Ascending aorta (tissue), 2 donors: ENCODE measurements at regions not wholly inside any gene's neighbourhood (a gene's known extent, or its start where the extent isn't known, plus 50 kb on each side); places are given as distances from the start of the nearest gene placed in this dataset.

ENCODE experiments used
- DNase-seq, 2 donors: peaks; one replicate each; pipeline ENCODE4 v3.0.0-alpha.2; 2019; ENCODE audit warnings: low spot score in 2 of 2
- H3K27ac ChIP-seq, 2 donors: fragments of 200-600 bp; sonication (generic); one replicate each; pipeline ENCODE4 v1.5.1; 2016 to 2017; ENCODE audit warnings: mild to moderate bottlenecking in 1 of 2
- H3K27me3 ChIP-seq: fragments of 200-600 bp; sonication (generic); one replicate; pipeline ENCODE4 v1.5.1; 2017
- H3K36me3 ChIP-seq, 2 donors: fragments of 200-600 bp; sonication (generic); one replicate each; pipeline ENCODE4 v1.5.1; 2016
- H3K4me1 ChIP-seq, 2 donors: fragments of 200-600 bp; sonication (generic); one replicate each; pipeline ENCODE4 v1.5.1; 2016 to 2017; ENCODE audit warnings: mild to moderate bottlenecking in 1 of 2
- H3K4me3 ChIP-seq, 2 donors: fragments of 200-600 bp; sonication (generic); one replicate each; pipeline ENCODE4 v1.5.1; 2016 to 2017; ENCODE audit warnings: mild to moderate bottlenecking in 1 of 2
- H3K9me3 ChIP-seq, 2 donors: fragments of 200-600 bp; sonication (generic); one replicate each; pipeline ENCODE4 v1.5.1; 2016
- intact Hi-C: fragments of 100-400 bp; cut with DNase I; formaldehyde crosslinking; loops from one replicate; pipeline ENCODE4 v1.15.1; 2023
- TF ChIP-seq, protein P1 (sequence below), 3 experiments: fragments of 200-600 bp in 2 of 3; fragments of 450-650 bp in 1 of 3; sonication (generic) in 2 of 3; IDR thresholded peaks; one replicate each; pipeline ENCODE4 v1.5.1; 2016 to 2019; ENCODE audit warnings: antibody characterized with exemption in 3 of 3, mild to moderate bottlenecking in 1 of 3, moderate library complexity in 1 of 3

DNA sequence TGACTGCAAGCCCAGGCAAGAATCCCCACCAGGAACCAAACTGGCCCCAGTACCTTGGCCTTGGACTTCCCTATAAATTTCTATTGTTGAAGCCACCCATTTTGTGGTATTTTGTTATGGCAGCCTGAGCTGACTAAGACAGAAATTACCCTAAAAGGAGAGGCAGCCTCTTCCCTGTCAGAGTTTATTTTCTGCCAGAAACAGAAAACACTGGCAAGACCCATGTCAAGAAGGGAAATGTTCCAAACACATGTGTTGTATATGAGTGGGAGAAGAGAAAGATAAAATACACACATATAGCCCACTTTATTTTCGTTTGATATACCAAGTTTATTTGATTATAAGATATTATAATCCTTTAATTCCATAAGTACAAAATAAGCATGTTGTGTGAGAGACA, 225.1 kb upstream of the FSHR start:
- intact Hi-C loops = no loop called here
- TF ChIP-seq, protein P1, sequence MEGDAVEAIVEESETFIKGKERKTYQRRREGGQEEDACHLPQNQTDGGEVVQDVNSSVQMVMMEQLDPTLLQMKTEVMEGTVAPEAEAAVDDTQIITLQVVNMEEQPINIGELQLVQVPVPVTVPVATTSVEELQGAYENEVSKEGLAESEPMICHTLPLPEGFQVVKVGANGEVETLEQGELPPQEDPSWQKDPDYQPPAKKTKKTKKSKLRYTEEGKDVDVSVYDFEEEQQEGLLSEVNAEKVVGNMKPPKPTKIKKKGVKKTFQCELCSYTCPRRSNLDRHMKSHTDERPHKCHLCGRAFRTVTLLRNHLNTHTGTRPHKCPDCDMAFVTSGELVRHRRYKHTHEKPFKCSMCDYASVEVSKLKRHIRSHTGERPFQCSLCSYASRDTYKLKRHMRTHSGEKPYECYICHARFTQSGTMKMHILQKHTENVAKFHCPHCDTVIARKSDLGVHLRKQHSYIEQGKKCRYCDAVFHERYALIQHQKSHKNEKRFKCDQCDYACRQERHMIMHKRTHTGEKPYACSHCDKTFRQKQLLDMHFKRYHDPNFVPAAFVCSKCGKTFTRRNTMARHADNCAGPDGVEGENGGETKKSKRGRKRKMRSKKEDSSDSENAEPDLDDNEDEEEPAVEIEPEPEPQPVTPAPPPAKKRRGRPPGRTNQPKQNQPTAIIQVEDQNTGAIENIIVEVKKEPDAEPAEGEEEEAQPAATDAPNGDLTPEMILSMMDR (IDR thresholded peaks at IDR 0.05) = no peak
- no peaks in the 10 kb centered on the region for H3K36me3 ChIP-seq
- no peaks in the 10 kb centered on the region for H3K27me3 ChIP-seq
- no peak overlapping the region for H3K27ac ChIP-seq
- H3K4me3 ChIP-seq = no peak overlapping the region
- DNase-seq = no peak
- no peaks in the 10 kb centered on the region for H3K9me3 ChIP-seq
- H3K4me1 ChIP-seq = no peaks in the 10 kb centered on the region

DNA sequence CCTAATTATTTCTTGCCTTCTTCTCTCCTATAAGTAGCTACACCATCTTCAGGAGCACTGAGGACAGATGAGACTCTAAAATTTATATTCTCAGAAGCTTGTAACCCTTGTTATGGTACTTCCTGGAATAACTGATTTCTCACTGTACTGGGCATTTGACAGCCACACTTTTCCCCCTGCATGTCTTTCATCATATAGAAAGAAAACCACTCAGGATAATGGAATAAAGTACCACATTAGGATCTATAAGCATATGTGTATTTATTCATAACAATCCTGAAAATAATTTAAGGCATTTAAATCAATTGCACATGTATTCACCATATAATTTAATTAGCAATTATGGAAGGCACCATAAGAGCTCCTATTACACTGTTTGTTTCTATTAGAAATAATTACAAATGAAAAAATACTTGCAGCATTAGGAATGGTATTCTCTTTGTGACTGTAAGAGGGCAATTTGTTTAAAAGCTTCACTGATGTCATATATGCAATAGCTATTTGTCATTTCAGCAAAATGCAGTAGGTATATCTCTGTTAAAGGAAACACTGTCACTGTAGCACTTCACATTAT, 216.9 kb upstream of the FSHR start:
- Histone ChIP-seq H3K4me3 (no peak overlapping the region), H3K27me3 (no peaks in the 10 kb centered on the region), H3K9me3 (no peaks in the 10 kb centered on the region), H3K36me3 (no peaks in the 10 kb centered on the region), H3K27ac (no peak overlapping the region), H3K4me1 (no peaks in the 10 kb centered on the region)
- intact Hi-C loops = no loop called here
- DNase-seq = no peak
- TF ChIP-seq, protein P1 (IDR thresholded peaks at IDR 0.05) = no peak

DNA sequence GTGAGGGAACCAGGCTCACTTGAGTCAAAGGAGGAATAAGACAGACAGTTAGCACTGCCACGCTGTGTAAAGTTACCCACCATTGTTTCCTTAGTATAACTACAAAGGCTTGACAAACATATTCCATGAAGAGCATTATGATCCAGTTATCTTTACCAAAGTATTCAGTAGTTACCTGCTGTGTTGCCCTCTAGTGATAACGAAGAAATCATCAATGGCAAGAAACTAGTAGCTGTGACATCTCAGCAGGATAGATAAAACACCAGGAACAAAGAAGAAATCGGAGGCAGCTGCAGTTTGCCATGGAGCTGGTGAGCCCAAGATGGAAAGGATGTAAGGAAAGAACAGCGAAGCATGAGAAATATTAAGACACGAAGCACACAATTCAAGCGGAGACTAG, 215.3 kb upstream of the FSHR start:
- intact Hi-C loops = no loop called here
- H3K27me3 ChIP-seq = no peaks in the 10 kb centered on the region
- no peak overlapping the region for H3K27ac ChIP-seq

DNA sequence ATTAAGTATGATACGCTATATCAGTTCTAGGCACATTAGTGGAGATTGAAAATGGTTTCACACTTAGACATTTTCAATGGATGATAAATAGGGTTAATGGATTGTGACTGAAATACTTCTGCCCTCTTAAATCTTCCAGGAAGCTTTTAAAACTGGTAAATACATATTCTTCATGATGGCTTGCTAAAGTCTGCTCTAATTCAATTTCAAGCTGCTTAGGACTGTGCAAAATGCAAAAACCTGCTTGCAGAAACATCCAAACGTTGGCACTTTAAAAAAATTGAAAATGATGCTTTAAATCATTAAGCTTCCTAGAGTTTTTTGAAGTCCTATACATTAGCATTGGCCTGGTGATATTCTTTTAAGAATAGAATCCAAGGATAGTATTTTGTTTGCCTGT, 214.8 kb upstream of the FSHR start:
- intact Hi-C loops = no loop called here
- Histone ChIP-seq H3K27ac (no peak overlapping the region), H3K27me3 (no peaks in the 10 kb centered on the region), H3K4me1 (no peaks in the 10 kb centered on the region), H3K9me3 (no peaks in the 10 kb centered on the region), H3K4me3 (no peak overlapping the region), H3K36me3 (no peaks in the 10 kb centered on the region)
- no peak for DNase-seq
- TF ChIP-seq, protein P1 (IDR thresholded peaks at IDR 0.05) = no peak

More for the DNA sequence above, 215.3 kb upstream of the FSHR start:
- TF ChIP-seq, protein P1 (IDR thresholded peaks at IDR 0.05) = no peak
- DNase-seq = no peak
- Histone ChIP-seq H3K36me3 (no peaks in the 10 kb centered on the region), H3K4me1 (no peaks in the 10 kb centered on the region), H3K4me3 (no peak overlapping the region), H3K9me3 (no peaks in the 10 kb centered on the region)

DNA sequence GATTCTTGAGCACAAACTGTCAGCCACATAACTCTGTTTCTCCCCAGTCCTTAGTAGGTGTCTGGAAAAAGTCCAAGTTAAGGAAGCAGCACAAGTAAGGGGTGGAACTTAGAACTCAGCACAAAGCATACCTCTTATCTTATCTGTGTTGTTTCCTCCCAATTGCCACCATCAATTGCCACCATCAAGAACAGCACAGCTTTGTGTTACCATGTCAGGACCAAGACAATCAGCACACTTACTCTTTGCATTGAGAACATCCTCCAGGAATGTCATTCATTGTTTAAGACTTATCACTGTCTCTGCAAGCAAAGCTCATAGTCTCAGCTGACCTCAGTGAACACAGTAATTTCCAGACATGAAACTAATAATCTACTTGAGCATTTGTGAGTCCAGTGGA, 212.7 kb upstream of the FSHR start:
- Histone ChIP-seq H3K27me3 (no peaks in the 10 kb centered on the region), H3K27ac (no peak overlapping the region), H3K36me3 (no peaks in the 10 kb centered on the region), H3K9me3 (no peaks in the 10 kb centered on the region), H3K4me1 (no peaks in the 10 kb centered on the region), H3K4me3 (no peak overlapping the region)
- TF ChIP-seq, protein P1 (IDR thresholded peaks at IDR 0.05) = no peak
- intact Hi-C loops = no loop called here
- DNase-seq = no peak

DNA sequence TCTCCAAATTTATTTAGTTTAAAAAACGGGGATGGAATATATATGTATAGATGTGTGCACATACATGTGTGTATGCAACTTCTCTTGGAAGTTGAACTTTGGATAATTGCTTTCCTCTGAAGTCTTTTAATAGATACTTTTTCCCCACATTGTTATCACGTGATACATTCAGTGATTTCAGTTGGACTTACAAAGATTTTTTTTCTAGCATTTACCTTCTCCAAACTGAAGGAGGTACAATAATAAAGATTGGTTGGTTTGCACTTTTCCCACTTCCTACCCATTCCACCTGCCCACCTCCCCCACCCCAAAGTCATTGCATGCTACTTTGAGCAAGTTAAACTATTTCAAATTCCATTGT, 206.1 kb upstream of the FSHR start:
- intact Hi-C loops = no loop called here
- no peaks in the 10 kb centered on the region for H3K36me3 ChIP-seq
- no peaks in the 10 kb centered on the region for H3K4me1 ChIP-seq
- no peak for DNase-seq
- no peak overlapping the region for H3K27ac ChIP-seq
- TF ChIP-seq, protein P1 (IDR thresholded peaks at IDR 0.05) = no peak
- no peaks in the 10 kb centered on the region for H3K9me3 ChIP-seq
- no peak overlapping the region for H3K4me3 ChIP-seq
- no peaks in the 10 kb centered on the region for H3K27me3 ChIP-seq
